ENCODE measurements at regions not wholly inside any gene's neighbourhood (a gene's known extent, or its start where the extent isn't known, plus 50 kb on each side); places are given as distances from the start of the nearest gene placed in this dataset.

- Histone ChIP-seq H3K4me3 (ENCODE audit: low read depth, low read length) (peak overlapping the region; percentile 21), H3K27me3 (ENCODE audit: control insufficient read depth, insufficient read depth, low read length) (no peaks in the 10 kb centered on the region), H3K36me3 (ENCODE audit: control insufficient read depth, insufficient read depth, low read length) (no peaks in the 10 kb centered on the region)
- DNase-seq (ENCODE audit: low read depth): peak; percentile 76
- TF ChIP-seq, protein P1, sequence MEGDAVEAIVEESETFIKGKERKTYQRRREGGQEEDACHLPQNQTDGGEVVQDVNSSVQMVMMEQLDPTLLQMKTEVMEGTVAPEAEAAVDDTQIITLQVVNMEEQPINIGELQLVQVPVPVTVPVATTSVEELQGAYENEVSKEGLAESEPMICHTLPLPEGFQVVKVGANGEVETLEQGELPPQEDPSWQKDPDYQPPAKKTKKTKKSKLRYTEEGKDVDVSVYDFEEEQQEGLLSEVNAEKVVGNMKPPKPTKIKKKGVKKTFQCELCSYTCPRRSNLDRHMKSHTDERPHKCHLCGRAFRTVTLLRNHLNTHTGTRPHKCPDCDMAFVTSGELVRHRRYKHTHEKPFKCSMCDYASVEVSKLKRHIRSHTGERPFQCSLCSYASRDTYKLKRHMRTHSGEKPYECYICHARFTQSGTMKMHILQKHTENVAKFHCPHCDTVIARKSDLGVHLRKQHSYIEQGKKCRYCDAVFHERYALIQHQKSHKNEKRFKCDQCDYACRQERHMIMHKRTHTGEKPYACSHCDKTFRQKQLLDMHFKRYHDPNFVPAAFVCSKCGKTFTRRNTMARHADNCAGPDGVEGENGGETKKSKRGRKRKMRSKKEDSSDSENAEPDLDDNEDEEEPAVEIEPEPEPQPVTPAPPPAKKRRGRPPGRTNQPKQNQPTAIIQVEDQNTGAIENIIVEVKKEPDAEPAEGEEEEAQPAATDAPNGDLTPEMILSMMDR (IDR thresholded peaks at IDR 0.05; ENCODE audit: insufficient read depth, low read length, poor library complexity, severe bottlenecking): no peak
Observed at GRCh38 chr3:11096266-11097139, 57.8 kb upstream of the HRH1 start.

DNA sequence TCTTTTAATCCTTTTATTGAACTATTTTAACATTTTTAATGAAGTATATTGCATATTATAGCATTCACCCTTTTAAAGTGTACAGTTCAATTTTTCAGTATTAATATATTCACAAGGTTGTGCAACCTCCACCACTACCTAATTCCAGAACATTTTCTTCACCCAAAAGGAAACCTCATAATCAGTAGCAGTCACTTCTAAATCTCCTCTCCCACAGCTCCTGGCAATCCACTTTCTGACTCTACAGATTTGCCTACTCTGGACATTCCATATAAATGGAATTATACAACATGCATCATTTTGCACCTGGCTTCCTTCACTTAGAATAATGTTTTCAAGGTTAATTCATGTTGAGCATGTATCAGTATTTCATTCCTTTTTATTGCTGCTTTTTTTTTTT, 55.0 kb upstream of the HRH1 start:
- Histone ChIP-seq H3K27me3 (ENCODE audit: control insufficient read depth, insufficient read depth, low read length) (no peaks in the 10 kb centered on the region), H3K36me3 (ENCODE audit: control insufficient read depth, insufficient read depth, low read length) (no peaks in the 10 kb centered on the region), H3K4me3 (ENCODE audit: low read depth, low read length) (no peak overlapping the region)
- TF ChIP-seq, protein P1 (IDR thresholded peaks at IDR 0.05; ENCODE audit: insufficient read depth, low read length, poor library complexity, severe bottlenecking): no peak
- no peak for DNase-seq (ENCODE audit: low read depth)
